ENCODE measurements at regions not wholly inside any gene's neighbourhood (a gene's known extent, or its start where the extent isn't known, plus 50 kb on each side); places are given as distances from the start of the nearest gene placed in this dataset.

GRCh38 chr4:105014635-105015034, 132.0 kb upstream of the TET2 start (continued):
- TF ChIP-seq ZNF132 (tag by site-specific recombination; IDR thresholded peaks at IDR 0.05; ENCODE audit: borderline replicate concordance) (no peak), ZNF423 (tag by site-specific recombination; IDR thresholded peaks at IDR 0.05) (no peak), KLF1 (tag by site-specific recombination; IDR thresholded peaks at IDR 0.05) (no peak)
- TF ChIP-seq, protein P1, sequence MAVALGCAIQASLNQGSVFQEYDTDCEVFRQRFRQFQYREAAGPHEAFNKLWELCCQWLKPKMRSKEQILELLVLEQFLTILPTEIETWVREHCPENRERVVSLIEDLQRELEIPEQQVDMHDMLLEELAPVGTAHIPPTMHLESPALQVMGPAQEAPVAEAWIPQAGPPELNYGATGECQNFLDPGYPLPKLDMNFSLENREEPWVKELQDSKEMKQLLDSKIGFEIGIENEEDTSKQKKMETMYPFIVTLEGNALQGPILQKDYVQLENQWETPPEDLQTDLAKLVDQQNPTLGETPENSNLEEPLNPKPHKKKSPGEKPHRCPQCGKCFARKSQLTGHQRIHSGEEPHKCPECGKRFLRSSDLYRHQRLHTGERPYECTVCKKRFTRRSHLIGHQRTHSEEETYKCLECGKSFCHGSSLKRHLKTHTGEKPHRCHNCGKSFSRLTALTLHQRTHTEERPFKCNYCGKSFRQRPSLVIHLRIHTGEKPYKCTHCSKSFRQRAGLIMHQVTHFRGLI (tag by site-specific recombination; IDR thresholded peaks at IDR 0.05) = no peak

- ChIA-PET CTCF (interaction anchor here (0.6 kb wide), 1 partner anchor 53 kb away, joined by 4 read pairs; no protein-coding TSS in a partner anchor), POLR2A (no interaction called here)
- Histone ChIP-seq H3K36me3 (ENCODE audit: control insufficient read depth in 2 of 2, insufficient read depth in 1 of 2, low read length in 2 of 2) (no peaks in the 10 kb centered on the region), H3K9me3 (ENCODE audit: control insufficient read depth, insufficient read depth, low read depth, low read length) (no peaks in the 10 kb centered on the region), H3K27ac (ENCODE audit: extremely low read depth, low read depth, low read length) (no peak overlapping the region), H3K4me1 (ENCODE audit: control insufficient read depth, insufficient read depth, low read length) (no peaks in the 10 kb centered on the region), H3K4me3 (ENCODE audit: low read depth, low read length) (no peak overlapping the region)
- no peak for TF ChIP-seq ZNF19 (tag by site-specific recombination; IDR thresholded peaks at IDR 0.05; ENCODE audit: low read depth)
- no peak for TF ChIP-seq ZNF292 (tag by site-specific recombination; IDR thresholded peaks at IDR 0.05; ENCODE audit: borderline replicate concordance, low read depth)
These were observed 130.9 kb upstream of the TET2 start for GRCh38 chr4:105015750-105016149.

GRCh38 chr4:105022811-105023667, 123.6 kb upstream of the TET2 start:
- Histone ChIP-seq H3K4me3 (ENCODE audit: low read depth, low read length) (no peak overlapping the region), H3K4me1 (ENCODE audit: control insufficient read depth, insufficient read depth, low read length) (no peaks in the 10 kb centered on the region), H3K27ac (ENCODE audit: extremely low read depth, low read depth, low read length) (no peak overlapping the region), H3K36me3 (ENCODE audit: control insufficient read depth in 2 of 2, insufficient read depth in 1 of 2, low read length in 2 of 2) (no peaks in the 10 kb centered on the region), H3K9me3 (ENCODE audit: control insufficient read depth, insufficient read depth, low read depth, low read length) (no peaks in the 10 kb centered on the region)
- CTCF ChIA-PET = no interaction called here
- TF ChIP-seq BCL11A (tag by site-specific recombination; IDR thresholded peaks at IDR 0.05; ENCODE audit: low read depth) (no peak), ZBTB48 (tag by site-specific recombination; IDR thresholded peaks at IDR 0.05) (0 out of 2 replicates have a peak, but pooled peaks have one; percentile 20), ZNF341 (tag by site-specific recombination; IDR thresholded peaks at IDR 0.05; ENCODE audit: low read depth) (no peak), FEZF1 (tag by site-specific recombination; IDR thresholded peaks at IDR 0.05) (no peak), ZNF555 (tag by site-specific recombination; conservative IDR thresholded peaks at IDR 0.05) (no peak), ZNF585B (tag by site-specific recombination; IDR thresholded peaks at IDR 0.05) (no peak), ZNF324 (tag by site-specific recombination; IDR thresholded peaks at IDR 0.05) (no peak)
- TF ChIP-seq, protein P2, sequence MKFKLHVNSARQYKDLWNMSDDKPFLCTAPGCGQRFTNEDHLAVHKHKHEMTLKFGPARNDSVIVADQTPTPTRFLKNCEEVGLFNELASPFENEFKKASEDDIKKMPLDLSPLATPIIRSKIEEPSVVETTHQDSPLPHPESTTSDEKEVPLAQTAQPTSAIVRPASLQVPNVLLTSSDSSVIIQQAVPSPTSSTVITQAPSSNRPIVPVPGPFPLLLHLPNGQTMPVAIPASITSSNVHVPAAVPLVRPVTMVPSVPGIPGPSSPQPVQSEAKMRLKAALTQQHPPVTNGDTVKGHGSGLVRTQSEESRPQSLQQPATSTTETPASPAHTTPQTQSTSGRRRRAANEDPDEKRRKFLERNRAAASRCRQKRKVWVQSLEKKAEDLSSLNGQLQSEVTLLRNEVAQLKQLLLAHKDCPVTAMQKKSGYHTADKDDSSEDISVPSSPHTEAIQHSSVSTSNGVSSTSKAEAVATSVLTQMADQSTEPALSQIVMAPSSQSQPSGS (tag by site-specific recombination; IDR thresholded peaks at IDR 0.05; ENCODE audit: low read depth) = no peak
- POLR2A ChIA-PET = no interaction called here

DNA sequence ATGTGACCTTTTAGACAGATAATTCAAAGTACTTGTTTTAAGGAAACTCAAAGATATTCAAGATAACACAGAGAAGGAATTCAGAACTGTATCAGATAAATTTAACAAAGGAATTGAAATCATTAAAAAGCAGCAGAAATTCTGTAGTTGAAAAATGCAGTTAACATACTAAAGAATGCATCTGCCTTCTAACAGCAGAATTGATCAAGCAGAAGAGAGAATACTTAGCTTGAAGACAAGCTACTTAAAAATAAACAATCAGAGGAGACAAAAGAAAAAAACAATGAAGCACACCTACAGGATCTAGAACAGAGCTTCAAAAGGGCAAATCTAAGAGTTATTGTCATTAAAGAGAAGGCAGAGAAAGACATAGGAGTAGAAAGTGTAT, 123.0 kb upstream of the TET2 start:
- no peaks in the 10 kb centered on the region for H3K36me3 ChIP-seq (ENCODE audit: control insufficient read depth in 2 of 2, insufficient read depth in 1 of 2, low read length in 2 of 2)
- H3K4me3 ChIP-seq (ENCODE audit: low read depth, low read length) = no peak overlapping the region
- TF ChIP-seq ZNF2 (tag by site-specific recombination; IDR thresholded peaks at IDR 0.05) (no peak), ZNF645 (tag by site-specific recombination; IDR thresholded peaks at IDR 0.05) (no peak), ZNF16 (tag by site-specific recombination; IDR thresholded peaks at IDR 0.05; ENCODE audit: low read depth) (no peak), ZNF202 (tag by site-specific recombination; IDR thresholded peaks at IDR 0.05; ENCODE audit: borderline replicate concordance) (no peak), BCL11A (tag by site-specific recombination; IDR thresholded peaks at IDR 0.05; ENCODE audit: low read depth) (no peak), ZNF473 (tag by site-specific recombination; IDR thresholded peaks at IDR 0.05) (no peak), ZNF830 (tag by site-specific recombination; IDR thresholded peaks at IDR 0.05; ENCODE audit: low read depth) (no peak), ZNF362 (tag by site-specific recombination; IDR thresholded peaks at IDR 0.05) (no peak), ZNF571 (tag by site-specific recombination; IDR thresholded peaks at IDR 0.05) (no peak), SP7 (tag by site-specific recombination; IDR thresholded peaks at IDR 0.05) (no peak)
- TF ChIP-seq, protein P2 (tag by site-specific recombination; IDR thresholded peaks at IDR 0.05; ENCODE audit: low read depth) = no peak
- no peak overlapping the region for H3K27ac ChIP-seq (ENCODE audit: extremely low read depth, low read depth, low read length)
- ChIA-PET CTCF (no interaction called here), POLR2A (no interaction called here)
- no peaks in the 10 kb centered on the region for H3K4me1 ChIP-seq (ENCODE audit: control insufficient read depth, insufficient read depth, low read length)
- no peaks in the 10 kb centered on the region for H3K9me3 ChIP-seq (ENCODE audit: control insufficient read depth, insufficient read depth, low read depth, low read length)

Measured in HEK293 (cell line).